ENCODE measurements at regions not wholly inside any gene's neighbourhood (a gene's known extent, or its start where the extent isn't known, plus 50 kb on each side); places are given as distances from the start of the nearest gene placed in this dataset.

GRCh38 chr1:93733340-93733739 is 51.7 kb upstream of the BCAR3 start:
- TF ChIP-seq CTCF (IDR thresholded peaks at IDR 0.05; ENCODE audit: insufficient read depth, low read length, poor library complexity, severe bottlenecking), result no peak
- TF ChIP-seq EZH2phosphoT487 (conservative IDR thresholded peaks at IDR 0.05; ENCODE audit: low read length), result no peak
